Glomerular visceral epithelial cell (primary cell): ENCODE measurements at regions not wholly inside any gene's neighbourhood (a gene's known extent, or its start where the extent isn't known, plus 50 kb on each side); places are given as distances from the start of the nearest gene placed in this dataset.

Source experiments
- DNase-seq: peaks from one replicate; pipeline ENCODE4 v3.0.0-alpha.2; 2016; ENCODE audit errors: extremely low spot score

- DNase-seq: no peak
Measured at GRCh38 chr2:19784456-19784855, 117.3 kb downstream of the TTC32 start.

GRCh38 chr2:19783935-19784334 is 117.8 kb downstream of the TTC32 start:
- no peak for DNase-seq

- DNase-seq: peak; percentile 69
Measured at GRCh38 chr2:19776941-19777514, 124.8 kb downstream of the TTC32 start.

GRCh38 chr2:19775838-19776237 is 125.9 kb downstream of the TTC32 start:
- no peak for DNase-seq

GRCh38 chr2:19775315-19775714 is 126.5 kb downstream of the TTC32 start:
- no peak for DNase-seq

GRCh38 chr2:19774805-19775176 is 127.0 kb downstream of the TTC32 start:
- DNase-seq: no peak

GRCh38 chr2:19772981-19773380 is 128.8 kb downstream of the TTC32 start:
- no peak for DNase-seq

- peak; percentile 2 for DNase-seq
Measured at GRCh38 chr2:19769513-19769912, 132.3 kb downstream of the TTC32 start.

- no peak for DNase-seq
Measured at GRCh38 chr2:19767899-19768298, 133.9 kb downstream of the TTC32 start.

- DNase-seq: no peak
Measured at GRCh38 chr2:19764998-19765397, 136.8 kb downstream of the TTC32 start.

- DNase-seq: no peak
Measured at GRCh38 chr2:19763731-19764130, 138.1 kb downstream of the TTC32 start.

- no peak for DNase-seq
Measured at GRCh38 chr2:19762959-19763605, 138.7 kb downstream of the TTC32 start.

GRCh38 chr2:19762142-19762541 is 139.6 kb downstream of the TTC32 start:
- DNase-seq: no peak

- DNase-seq: no peak
Measured at GRCh38 chr2:19759880-19760279, 141.9 kb downstream of the TTC32 start.

- DNase-seq: no peak
Measured at GRCh38 chr2:19758658-19759057, 143.1 kb downstream of the TTC32 start.

- DNase-seq: no peak
Measured at GRCh38 chr2:19757586-19757985, 144.2 kb downstream of the TTC32 start.

- DNase-seq: no peak
Measured at GRCh38 chr2:19754907-19755306, 146.9 kb downstream of the TTC32 start.

GRCh38 chr2:19753818-19754217 is 148.0 kb downstream of the TTC32 start:
- no peak for DNase-seq

- no peak for DNase-seq
Measured at GRCh38 chr2:19753314-19753713, 148.5 kb downstream of the TTC32 start.

- DNase-seq: no peak
Measured at GRCh38 chr2:19752500-19752899, 149.3 kb downstream of the TTC32 start.

GRCh38 chr2:19751631-19752030 is 150.2 kb downstream of the TTC32 start:
- no peak for DNase-seq

- no peak for DNase-seq
Measured at GRCh38 chr2:19750136-19750535, 151.6 kb downstream of the TTC32 start.

- DNase-seq: no peak
Measured at GRCh38 chr2:19749507-19749836, 152.3 kb downstream of the TTC32 start.
